Effector CD4-positive, alpha-beta T cell (primary cell): ENCODE measurements at regions not wholly inside any gene's neighbourhood (a gene's known extent, or its start where the extent isn't known, plus 50 kb on each side); places are given as distances from the start of the nearest gene placed in this dataset.

Source experiments
- DNase-seq: peaks from one replicate; pipeline ENCODE4 v3.0.0-alpha.2; 2020

GRCh38 chr18:78739115-78739514, 240.5 kb upstream of the SALL3 start:
- DNase-seq = no peak

GRCh38 chr18:78739882-78740677, 239.5 kb upstream of the SALL3 start:
- DNase-seq = no peak

- DNase-seq = no peak
Measured at GRCh38 chr18:78740876-78741275, 238.7 kb upstream of the SALL3 start.

DNA sequence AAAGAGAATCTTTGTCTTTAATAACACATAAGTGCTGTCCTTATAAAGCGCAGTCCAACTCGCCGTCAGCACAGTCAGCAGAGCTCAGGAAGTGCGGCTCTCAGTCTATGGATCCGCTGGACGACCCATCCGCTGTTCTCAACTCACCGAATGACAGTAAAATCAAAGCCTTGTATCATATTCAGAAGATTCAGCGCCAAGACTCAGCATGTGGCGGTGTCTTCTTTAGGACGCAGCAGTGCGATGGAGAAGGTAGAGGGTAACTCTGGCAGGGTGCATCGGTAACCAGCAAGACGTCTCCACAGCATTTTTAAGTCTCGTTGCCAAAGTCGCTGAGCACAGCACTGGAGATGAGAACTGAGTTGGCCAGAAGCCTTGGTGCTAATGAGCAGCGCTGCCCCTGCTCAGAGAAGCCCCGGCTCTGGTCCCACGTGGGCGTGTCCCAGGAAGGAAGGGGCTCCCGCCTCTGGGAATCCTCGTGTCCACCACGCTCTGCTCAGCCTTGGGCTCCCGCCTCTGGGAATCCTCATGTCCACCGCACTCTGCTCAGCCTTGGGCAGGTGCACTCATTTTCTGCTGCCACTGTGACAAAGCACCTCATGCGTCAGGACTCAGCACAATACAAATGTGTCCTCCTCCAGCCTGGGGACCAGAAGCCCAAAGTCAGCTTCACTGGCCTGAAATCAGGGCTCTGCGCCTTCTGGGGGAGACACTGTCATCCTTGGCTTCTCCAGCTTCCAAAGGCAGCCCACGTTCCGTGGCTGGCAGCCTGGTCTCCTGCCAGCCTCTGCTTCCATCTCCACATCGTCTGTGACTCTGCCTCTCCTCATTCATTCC, 238.0 kb upstream of the SALL3 start:
- DNase-seq = no peak

- no peak for DNase-seq
Measured at GRCh38 chr18:78742218-78742745, 237.3 kb upstream of the SALL3 start.

DNA sequence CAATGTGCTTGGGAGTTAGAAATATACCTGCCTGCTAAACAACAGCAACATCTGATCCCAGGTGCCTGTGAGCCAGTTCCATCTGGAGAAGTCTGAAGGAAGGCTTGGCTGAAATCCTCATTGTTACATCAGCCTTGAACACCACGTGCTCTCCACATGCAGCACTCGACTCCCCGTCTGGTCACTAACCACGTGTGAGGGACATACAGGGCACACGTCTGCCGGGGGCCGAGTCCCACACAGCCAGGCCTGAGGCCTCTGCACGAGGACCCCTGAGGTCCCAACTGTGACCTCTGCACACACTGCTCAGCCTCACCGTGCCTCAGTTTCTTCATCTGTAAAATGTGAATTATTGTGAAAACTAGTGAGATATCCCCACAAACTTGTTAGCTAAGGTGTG, 236.5 kb upstream of the SALL3 start:
- no peak for DNase-seq

DNA sequence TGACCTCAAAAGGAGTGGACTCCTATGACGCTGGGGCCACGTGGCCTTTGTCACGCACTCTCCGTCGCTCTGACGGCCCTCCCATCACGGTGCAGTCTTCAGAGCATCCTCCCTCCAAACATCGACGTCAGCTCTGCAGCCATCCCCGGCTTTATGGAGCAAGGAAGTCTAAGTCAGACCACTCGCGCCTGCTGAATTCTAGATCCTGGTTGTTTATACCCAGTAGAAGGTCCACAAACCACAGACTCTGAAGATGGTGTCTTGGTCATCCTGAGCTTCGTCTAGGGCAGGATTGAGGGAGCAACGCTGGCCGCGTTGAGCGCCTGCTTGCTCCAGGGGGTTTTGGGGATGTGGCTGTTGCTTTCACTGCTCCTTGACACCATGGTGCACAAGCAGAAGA, 228.0 kb upstream of the SALL3 start:
- DNase-seq = no peak

DNA sequence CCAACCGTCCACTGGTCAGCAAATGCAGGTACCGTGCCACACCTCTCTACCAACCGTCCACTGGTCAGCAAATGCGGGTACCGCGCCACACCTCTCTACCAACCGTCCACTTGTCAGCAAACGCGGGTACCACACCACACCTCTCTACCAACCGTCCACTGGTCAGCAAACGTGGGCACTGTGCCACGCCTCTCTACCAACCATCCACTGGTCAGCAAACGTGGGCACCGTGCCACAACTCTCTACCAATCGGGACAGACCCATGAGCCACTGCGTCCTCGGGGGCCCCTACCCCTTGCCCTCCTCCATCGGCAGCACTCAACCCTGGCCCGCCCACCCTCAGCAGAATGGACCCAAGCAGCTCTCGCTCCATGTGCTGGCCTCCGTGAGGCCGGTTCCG, 226.4 kb upstream of the SALL3 start:
- DNase-seq = no peak

DNA sequence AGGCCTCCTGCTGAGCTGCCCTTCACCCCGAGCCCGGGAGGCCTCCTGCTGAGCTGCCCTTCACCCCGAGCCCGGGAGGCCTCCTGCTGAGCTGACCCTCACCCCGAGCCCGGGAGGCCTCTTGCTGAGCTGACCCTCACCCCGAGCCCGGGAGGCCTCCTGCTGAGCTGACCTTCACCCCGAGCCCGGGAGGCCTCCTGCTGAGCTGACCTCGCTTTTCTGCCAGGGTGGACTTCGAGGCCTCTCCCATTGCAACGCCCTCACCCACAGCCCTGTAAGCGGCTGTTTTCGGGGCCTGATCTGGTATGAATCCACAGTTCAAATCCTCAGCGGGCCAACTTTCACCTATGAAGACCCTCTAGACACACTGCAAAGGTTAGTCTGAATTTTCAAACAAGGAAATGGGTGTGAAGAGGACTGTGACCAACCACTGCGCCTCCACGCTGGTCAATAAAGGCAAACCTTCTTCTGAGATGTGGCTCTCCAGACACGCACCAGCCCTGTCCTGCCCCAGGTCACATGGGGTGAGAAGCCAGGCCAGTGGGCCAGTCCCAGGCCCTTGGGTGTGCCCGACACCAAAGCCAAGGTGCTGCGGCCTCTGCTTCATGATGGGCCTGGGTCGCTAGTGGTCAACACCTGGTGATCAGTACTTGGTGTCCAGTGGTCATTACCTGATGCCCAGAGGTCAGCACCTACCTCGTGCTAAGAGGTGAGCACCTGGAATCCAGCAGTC, 225.1 kb upstream of the SALL3 start:
- no peak for DNase-seq

- DNase-seq = no peak
Measured at GRCh38 chr18:78757014-78757413, 222.6 kb upstream of the SALL3 start.

DNA sequence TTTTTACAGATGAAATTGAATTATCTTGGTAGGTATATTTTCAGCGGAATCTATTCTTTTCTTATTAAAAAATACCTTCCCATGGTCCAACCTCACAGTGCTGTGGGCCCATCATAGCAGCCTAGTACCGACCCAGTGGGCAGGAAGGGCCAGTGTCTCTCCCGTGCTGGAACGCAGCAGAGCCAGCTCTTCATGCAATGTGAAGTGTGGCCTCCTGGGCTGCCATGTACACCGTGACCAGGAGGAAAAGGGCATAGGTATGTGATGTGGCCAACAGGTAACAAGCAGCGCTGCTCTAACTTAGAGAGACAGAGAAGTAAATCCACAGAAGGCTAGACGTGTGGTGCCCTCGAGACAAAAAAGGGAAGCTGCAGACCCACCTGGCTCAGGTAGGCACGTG, 221.1 kb upstream of the SALL3 start:
- no peak for DNase-seq

- DNase-seq = no peak
Measured at GRCh38 chr18:78762753-78763152, 216.9 kb upstream of the SALL3 start.

- no peak for DNase-seq
Measured at GRCh38 chr18:78764544-78764943, 215.1 kb upstream of the SALL3 start.

DNA sequence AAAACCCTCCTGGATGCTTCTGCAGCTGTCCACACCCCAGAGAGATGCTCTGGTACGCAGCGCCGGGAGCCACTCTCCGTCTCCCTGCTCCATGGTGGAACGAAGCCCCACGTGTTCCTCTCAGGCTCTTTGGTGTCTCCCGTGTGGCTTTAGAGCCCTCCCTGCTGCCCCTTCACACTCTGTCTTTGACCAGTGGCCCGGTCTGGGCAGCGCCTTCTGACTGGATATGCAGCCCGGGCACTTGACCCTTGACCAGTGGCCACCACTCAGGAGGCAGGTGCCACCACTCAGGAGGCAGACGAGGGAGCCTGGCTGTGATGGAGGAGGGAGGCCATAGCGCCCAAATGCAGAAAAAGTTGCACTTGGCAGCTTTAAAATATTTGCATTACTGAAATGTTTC, 214.5 kb upstream of the SALL3 start:
- no peak for DNase-seq

DNA sequence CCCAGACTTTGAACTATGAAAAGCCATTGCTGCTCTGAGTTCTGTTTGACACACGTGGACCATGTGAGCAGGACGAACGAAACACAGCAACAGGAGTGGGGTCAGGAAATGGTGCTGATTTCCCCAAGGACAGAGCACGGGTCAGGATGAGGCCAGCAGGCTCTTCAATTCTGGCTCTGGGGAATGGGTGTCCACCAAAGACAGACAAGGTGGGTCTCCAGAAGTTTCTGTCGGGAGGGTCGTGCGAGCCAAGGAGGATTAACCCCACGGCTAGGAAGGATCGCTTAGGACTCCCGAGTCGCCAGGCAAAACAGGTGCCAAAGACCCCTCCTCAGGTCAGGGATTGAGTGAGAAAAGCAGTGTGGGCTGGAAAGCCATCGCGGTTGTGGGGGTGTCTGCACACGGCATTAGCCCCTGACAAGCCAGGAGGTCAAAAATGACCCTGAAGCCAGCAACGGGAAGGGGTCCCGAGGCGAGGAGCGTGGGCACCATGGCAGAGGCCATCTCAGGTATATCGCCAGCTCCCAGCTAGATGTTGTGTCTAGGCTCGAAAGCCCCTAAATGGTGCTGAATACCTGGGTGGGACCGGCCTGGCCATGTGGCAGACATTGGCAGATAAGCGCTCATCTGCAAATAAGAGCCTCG, 213.9 kb upstream of the SALL3 start:
- no peak for DNase-seq

- DNase-seq = no peak
Measured at GRCh38 chr18:78766651-78767533, 212.7 kb upstream of the SALL3 start.

DNA sequence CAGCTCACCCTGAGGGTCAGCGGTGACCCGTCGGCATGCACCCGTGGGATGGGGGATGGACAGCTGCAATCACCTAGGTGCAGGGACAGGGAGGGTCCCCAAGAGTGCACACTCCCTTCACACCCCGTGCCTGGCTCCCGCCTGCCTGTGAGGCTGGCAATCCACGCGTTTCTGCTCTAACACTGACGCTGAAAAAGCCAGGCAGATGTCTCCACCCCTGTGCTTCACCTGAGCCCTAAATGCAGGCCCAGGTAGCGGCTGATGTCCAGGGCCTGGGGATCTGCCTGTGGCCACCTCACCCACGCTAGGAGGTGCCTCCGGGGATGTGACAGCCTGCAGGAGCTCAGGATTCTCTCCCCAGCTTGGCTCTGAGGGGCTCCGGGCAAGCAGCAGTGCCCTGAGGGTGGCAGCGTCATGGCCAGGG, 212.0 kb upstream of the SALL3 start:
- DNase-seq = no peak

DNA sequence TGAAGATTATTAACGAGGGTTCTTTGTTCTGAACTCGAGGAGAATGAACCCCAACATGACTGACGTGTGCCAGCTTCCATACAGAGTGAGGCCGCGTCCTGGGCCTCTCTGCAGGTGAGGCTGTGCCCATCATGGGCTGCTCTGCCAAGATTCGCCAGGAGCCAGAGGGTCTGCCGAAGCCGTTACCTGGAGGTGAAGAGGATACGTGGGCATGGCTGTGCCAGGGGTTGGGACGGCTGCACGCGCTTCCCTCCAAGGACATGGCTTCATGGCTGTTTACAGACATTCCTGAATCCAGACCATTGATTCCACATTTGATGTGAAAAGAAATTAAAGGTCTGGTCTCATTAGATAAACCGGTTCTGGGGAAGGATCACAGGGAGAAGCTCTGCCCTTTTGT, 211.4 kb upstream of the SALL3 start:
- DNase-seq = no peak

DNA sequence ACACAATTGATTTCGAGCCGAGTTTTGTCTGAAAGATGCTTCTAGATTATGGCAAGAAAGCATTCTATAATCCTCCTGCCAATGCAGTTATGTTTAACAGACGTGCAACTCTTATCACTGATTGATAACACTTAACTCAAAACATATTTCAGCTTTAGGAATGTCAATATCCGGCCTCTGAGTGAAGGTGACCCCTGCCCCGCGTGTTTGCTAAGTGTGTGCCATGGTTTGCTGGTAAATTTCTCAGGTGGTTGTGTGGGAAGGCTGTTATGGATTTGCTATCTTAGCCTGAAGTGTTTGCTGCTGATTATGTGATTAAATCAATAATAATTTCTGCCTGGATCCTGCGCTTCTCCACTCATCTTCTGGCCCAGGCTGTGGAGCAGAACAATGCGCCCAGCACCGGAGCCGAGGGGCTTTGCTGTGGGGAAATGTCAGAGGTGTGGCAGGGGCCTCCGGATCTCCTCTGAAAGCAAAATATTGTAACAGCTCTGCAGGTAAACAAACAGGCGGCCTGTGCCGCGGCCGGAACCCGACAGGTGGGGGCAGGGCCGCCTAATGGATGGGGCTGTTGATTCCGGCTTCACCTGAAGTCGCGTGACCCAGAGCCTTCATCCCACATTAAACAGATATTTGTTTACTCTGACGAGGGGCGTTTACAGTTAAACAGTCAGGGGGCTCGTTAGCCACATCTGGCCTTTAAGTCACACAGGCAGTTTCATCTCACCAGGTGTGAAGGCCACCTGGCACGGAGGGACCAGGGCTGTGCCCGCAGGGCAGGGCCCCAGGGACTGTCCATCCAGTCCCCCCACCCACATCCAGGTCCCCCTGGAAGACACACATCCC, 210.7 kb upstream of the SALL3 start:
- no peak for DNase-seq

- DNase-seq = no peak
Measured at GRCh38 chr18:78769502-78770105, 210.0 kb upstream of the SALL3 start.
